Fibroblast of gingiva (primary cell): ENCODE measurements at regions not wholly inside any gene's neighbourhood (a gene's known extent, or its start where the extent isn't known, plus 50 kb on each side); places are given as distances from the start of the nearest gene placed in this dataset.

ENCODE experiments used
- DNase-seq: peaks from one replicate; pipeline ENCODE4 v3.0.0-alpha.2; 2011; ENCODE audit warnings: low read depth

GRCh38 chr15:98202256-98202655 lies 241.8 kb downstream of the ARRDC4 start:
- no peak for DNase-seq

GRCh38 chr15:98203872-98204660 lies 243.6 kb downstream of the ARRDC4 start:
- no peak for DNase-seq

GRCh38 chr15:98207928-98208327 lies 247.4 kb downstream of the ARRDC4 start:
- DNase-seq = no peak

- no peak for DNase-seq
These were observed 253.0 kb downstream of the ARRDC4 start for GRCh38 chr15:98213346-98213979.

GRCh38 chr15:98216166-98216565 lies 255.7 kb downstream of the ARRDC4 start:
- no peak for DNase-seq

- DNase-seq = no peak
These were observed 256.9 kb downstream of the ARRDC4 start for GRCh38 chr15:98217356-98217755.

- no peak for DNase-seq
These were observed 260.6 kb downstream of the ARRDC4 start for GRCh38 chr15:98221144-98221543.

GRCh38 chr15:98221577-98221976 lies 261.1 kb downstream of the ARRDC4 start:
- DNase-seq = no peak

GRCh38 chr15:98226149-98226548 lies 265.6 kb downstream of the ARRDC4 start:
- no peak for DNase-seq

- no peak for DNase-seq
These were observed 266.1 kb downstream of the ARRDC4 start for GRCh38 chr15:98226578-98226977.

- no peak for DNase-seq
These were observed 268.3 kb downstream of the ARRDC4 start for GRCh38 chr15:98228846-98229245.

- DNase-seq = no peak
These were observed 270.5 kb downstream of the ARRDC4 start for GRCh38 chr15:98230975-98231374.

GRCh38 chr15:98231696-98232440 lies 271.4 kb downstream of the ARRDC4 start:
- DNase-seq = peak; percentile 2

GRCh38 chr15:98232761-98233160 lies 272.3 kb downstream of the ARRDC4 start:
- DNase-seq = no peak

- no peak for DNase-seq
These were observed 273.4 kb downstream of the ARRDC4 start for GRCh38 chr15:98233873-98234272.

- no peak for DNase-seq
These were observed 279.8 kb downstream of the ARRDC4 start for GRCh38 chr15:98240303-98240702.

GRCh38 chr15:98241032-98241554 lies 280.6 kb downstream of the ARRDC4 start:
- no peak for DNase-seq

- DNase-seq = no peak
These were observed 296.8 kb downstream of the ARRDC4 start for GRCh38 chr15:98257290-98257689.

GRCh38 chr15:98263787-98264186 lies 303.3 kb downstream of the ARRDC4 start:
- DNase-seq = no peak

- DNase-seq = no peak
These were observed 305.8 kb downstream of the ARRDC4 start for GRCh38 chr15:98266295-98266694.

- DNase-seq = no peak
These were observed 307.7 kb downstream of the ARRDC4 start for GRCh38 chr15:98268163-98268562.

GRCh38 chr15:98272625-98273024 lies 312.1 kb downstream of the ARRDC4 start:
- DNase-seq = no peak

- no peak for DNase-seq
These were observed 315.5 kb downstream of the ARRDC4 start for GRCh38 chr15:98276018-98276417.
